Ishikawa (cell line): ENCODE measurements at regions not wholly inside any gene's neighbourhood (a gene's known extent, or its start where the extent isn't known, plus 50 kb on each side); places are given as distances from the start of the nearest gene placed in this dataset.

Source experiments
- CEBPB ChIP-seq: IDR thresholded peaks from 2 replicates; pipeline ENCODE4 v1.6.1; 2012
- CREB1 ChIP-seq: IDR thresholded peaks from 2 replicates; pipeline ENCODE4 v1.6.1; 2012; ENCODE audit warnings: low read depth
- EGR1 ChIP-seq: IDR thresholded peaks from 2 replicates; pipeline ENCODE4 v1.6.1; 2012
- EP300 ChIP-seq: IDR thresholded peaks from 2 replicates; pipeline ENCODE4 v1.6.1; 2012; ENCODE audit warnings: borderline replicate concordance
- FOXM1 ChIP-seq: IDR thresholded peaks from 2 replicates; pipeline ENCODE4 v1.6.1; 2012; ENCODE audit warnings: low read depth, borderline replicate concordance
- NFIC ChIP-seq: IDR thresholded peaks from 2 replicates; pipeline ENCODE4 v1.6.1; 2012
- RAD21 ChIP-seq: IDR thresholded peaks from 2 replicates; pipeline ENCODE4 v1.6.1; 2012; ENCODE audit warnings: low read depth
- TAF1 ChIP-seq: IDR thresholded peaks from 2 replicates; pipeline ENCODE4 v1.6.1; 2012; ENCODE audit warnings: low read depth, mild to moderate bottlenecking
- TCF12 ChIP-seq: IDR thresholded peaks from 2 replicates; pipeline ENCODE4 v1.6.1; 2012; ENCODE audit warnings: low read depth
- TEAD4 ChIP-seq: IDR thresholded peaks from 2 replicates; pipeline ENCODE4 v1.6.1; 2012
- USF1 ChIP-seq: IDR thresholded peaks from 2 replicates; pipeline ENCODE4 v1.6.1; 2012
- YY1 ChIP-seq: IDR thresholded peaks from 2 replicates; pipeline ENCODE4 v1.6.1; 2012; ENCODE audit warnings: low read depth
- ZBTB7A ChIP-seq: IDR thresholded peaks from 2 replicates; pipeline ENCODE4 v1.6.1; 2012; ENCODE audit warnings: low read depth
- TF ChIP-seq, protein P1 (sequence below): IDR thresholded peaks from 2 replicates; pipeline ENCODE4 v1.6.1; 2012; ENCODE audit warnings: low read depth, mild to moderate bottlenecking
- TF ChIP-seq, protein P2 (sequence below): IDR thresholded peaks from 2 replicates; pipeline ENCODE4 v1.6.1; 2012

- TF ChIP-seq USF1 (no peak), EGR1 (no peak), CEBPB (no peak), EP300 (no peak), ZBTB7A (no peak), CREB1 (no peak)
- TF ChIP-seq, protein P1, sequence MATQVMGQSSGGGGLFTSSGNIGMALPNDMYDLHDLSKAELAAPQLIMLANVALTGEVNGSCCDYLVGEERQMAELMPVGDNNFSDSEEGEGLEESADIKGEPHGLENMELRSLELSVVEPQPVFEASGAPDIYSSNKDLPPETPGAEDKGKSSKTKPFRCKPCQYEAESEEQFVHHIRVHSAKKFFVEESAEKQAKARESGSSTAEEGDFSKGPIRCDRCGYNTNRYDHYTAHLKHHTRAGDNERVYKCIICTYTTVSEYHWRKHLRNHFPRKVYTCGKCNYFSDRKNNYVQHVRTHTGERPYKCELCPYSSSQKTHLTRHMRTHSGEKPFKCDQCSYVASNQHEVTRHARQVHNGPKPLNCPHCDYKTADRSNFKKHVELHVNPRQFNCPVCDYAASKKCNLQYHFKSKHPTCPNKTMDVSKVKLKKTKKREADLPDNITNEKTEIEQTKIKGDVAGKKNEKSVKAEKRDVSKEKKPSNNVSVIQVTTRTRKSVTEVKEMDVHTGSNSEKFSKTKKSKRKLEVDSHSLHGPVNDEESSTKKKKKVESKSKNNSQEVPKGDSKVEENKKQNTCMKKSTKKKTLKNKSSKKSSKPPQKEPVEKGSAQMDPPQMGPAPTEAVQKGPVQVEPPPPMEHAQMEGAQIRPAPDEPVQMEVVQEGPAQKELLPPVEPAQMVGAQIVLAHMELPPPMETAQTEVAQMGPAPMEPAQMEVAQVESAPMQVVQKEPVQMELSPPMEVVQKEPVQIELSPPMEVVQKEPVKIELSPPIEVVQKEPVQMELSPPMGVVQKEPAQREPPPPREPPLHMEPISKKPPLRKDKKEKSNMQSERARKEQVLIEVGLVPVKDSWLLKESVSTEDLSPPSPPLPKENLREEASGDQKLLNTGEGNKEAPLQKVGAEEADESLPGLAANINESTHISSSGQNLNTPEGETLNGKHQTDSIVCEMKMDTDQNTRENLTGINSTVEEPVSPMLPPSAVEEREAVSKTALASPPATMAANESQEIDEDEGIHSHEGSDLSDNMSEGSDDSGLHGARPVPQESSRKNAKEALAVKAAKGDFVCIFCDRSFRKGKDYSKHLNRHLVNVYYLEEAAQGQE = no peak
Observed at GRCh38 chr6:27148404-27148795, 99.1 kb upstream of the PRSS16 start.

- TF ChIP-seq EGR1 (no peak), TEAD4 (no peak), NFIC (no peak), USF1 (no peak), EP300 (no peak), YY1 (no peak)
Observed at GRCh38 chr6:27149150-27149549, 98.4 kb upstream of the PRSS16 start.

- TF ChIP-seq TEAD4 (no peak), RAD21 (no peak), EP300 (no peak), FOXM1 (no peak), TAF1 (no peak), TCF12 (no peak)
Observed at GRCh38 chr6:27154696-27155095, 92.8 kb upstream of the PRSS16 start.

DNA sequence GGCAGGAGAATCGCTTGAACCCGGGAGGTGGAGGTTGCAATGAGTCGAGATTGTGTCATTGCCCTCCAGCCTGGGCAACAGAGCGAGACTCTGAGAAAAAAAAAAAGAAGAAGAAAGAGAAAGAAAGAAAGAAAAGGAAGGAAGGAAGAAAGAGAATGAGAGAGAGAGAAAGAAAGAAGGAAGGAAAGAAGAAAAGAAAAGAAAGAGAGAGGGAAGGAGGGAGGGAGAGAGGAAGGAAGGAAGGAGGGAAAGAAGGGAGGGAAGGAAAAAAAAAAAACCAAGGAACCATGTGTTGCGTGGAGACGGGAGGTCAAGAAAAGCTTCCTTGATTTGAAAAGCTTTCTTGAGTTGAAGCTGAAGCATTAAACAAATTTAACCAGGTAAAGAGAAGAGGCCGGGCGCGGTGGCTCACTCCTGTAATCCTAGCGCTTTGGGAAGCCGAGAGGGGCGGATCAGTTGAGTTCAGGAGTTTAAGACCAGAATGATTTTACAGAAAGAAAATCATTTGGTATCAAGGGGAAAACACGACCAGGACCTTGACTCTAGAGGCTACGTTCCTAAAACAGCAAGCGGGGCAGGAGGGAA, 90.5 kb upstream of the PRSS16 start:
- no peak for TF ChIP-seq CREB1
- no peak for TF ChIP-seq USF1
- no peak for TF ChIP-seq YY1
- no peak for TF ChIP-seq TEAD4
- TF ChIP-seq FOXM1 = no peak
- no peak for TF ChIP-seq NFIC
- no peak for TF ChIP-seq EP300
- no peak for TF ChIP-seq EGR1
- TF ChIP-seq RAD21 = no peak
- no peak for TF ChIP-seq ZBTB7A
- TF ChIP-seq TAF1 = no peak
- TF ChIP-seq CEBPB = no peak
- TF ChIP-seq, protein P2, sequence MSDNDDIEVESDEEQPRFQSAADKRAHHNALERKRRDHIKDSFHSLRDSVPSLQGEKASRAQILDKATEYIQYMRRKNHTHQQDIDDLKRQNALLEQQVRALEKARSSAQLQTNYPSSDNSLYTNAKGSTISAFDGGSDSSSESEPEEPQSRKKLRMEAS = no peak
- TF ChIP-seq, protein P1 = no peak
- no peak for TF ChIP-seq TCF12

DNA sequence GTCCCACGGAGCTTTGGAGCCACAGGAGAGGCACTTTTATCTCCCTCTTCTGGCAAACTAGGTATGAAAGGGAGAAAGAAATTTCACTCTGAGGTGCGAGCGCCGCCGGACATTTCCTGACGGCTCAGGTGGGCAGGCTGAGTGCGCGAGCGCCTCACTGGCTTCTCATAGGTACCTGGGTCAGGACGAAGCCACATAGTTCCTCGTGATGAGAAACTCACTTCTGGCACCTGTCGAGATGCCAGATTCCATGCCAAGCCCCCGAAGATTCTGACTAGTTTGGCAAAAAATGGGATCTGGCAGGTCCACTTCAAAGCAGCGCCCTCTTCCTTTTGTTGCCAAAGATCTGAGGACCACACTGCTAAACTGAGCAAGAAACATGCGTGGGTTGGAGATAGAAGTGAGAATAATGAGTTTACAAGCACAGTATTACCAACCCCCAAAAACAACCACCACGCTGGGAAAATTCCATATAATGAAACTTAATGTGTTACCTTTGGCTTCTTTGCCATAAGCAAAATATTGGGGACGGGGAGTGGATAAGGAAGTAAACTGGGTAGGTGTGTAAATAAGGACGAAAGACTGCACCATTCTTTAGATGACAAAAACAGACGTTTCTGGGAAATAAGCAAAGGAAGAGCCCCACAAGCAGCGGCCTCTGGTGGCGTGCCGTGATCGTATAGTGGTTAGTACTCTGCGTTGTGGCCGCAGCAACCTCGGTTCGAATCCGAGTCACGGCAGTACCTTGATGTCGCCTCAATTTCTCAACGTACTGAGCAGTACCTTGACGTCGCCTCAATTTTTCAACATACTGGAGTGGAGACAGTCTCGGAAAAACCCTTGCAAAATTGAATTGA, 89.8 kb upstream of the PRSS16 start:
- 0 out of 2 replicates have a peak, but pooled peaks have one; percentile 42 for TF ChIP-seq YY1
- peak; percentile 22; the same call in 1 of the 2 replicates for TF ChIP-seq TAF1
- TF ChIP-seq TCF12 = 0 out of 2 replicates have a peak, but pooled peaks have one; percentile 43
- TF ChIP-seq EP300 = no peak
- TF ChIP-seq, protein P2 = peak; percentile 44; the same call in 1 of the 2 replicates
- TF ChIP-seq TEAD4 = peak; percentile 46; the same call in 1 of the 2 replicates
- peak; percentile 30 for TF ChIP-seq RAD21
- TF ChIP-seq NFIC = peak; percentile 15
- TF ChIP-seq EGR1 = no peak
